Frontal cortex (tissue), 3 donors: ENCODE measurements at regions not wholly inside any gene's neighbourhood (a gene's known extent, or its start where the extent isn't known, plus 50 kb on each side); places are given as distances from the start of the nearest gene placed in this dataset.

Experiments used
- DNase-seq, 2 donors: peaks; one replicate each; pipeline ENCODE4 v3.0.0; 2012; ENCODE audit warnings: low spot score in 2 of 2
- FAIRE-seq: peaks from 2 replicates; lab custom pipeline; 2012; peaks lifted over from hg19 to GRCh38; lab: Jason Lieb, UNC
- donor health status: control.
- donor health status: control.
- donor health status: control.

DNA sequence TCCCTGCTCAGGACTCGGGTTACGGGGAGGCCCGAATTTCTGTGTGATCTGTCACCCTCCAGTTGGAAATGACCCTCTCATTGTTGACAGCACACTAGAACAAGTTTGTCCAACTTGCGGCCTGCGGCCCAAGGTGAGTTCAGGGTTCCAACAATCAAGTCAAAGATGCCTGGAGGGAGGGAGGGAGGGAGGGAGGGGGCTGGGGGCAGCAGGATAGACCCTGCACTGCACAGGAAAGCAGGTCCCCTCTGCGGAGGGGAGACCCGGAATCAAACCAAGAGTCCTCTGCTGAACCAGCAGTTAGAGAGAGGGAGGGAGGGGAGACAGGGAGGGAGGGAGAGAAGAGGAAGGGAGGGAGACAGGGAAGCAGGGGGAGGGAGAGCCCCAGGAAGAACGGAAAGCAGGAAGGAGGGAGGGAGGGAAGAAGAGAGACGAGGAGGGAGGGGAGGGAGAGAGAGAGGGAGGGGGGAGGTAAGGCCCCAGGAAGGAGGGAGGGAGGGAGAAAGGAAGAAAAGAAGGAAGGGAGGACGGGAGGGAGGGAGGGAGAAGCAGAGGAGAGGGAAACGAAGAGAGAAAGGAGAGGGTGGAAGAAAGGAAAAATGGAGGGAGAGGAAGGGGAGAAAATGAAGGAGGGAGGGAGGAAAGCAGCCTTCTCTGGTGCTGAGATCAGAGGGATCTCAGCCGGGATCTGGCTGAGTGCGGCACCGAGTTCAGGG, 96.7 kb upstream of the CDH5 start:
- FAIRE-seq (no peak), DNase-seq (no peak)

DNA sequence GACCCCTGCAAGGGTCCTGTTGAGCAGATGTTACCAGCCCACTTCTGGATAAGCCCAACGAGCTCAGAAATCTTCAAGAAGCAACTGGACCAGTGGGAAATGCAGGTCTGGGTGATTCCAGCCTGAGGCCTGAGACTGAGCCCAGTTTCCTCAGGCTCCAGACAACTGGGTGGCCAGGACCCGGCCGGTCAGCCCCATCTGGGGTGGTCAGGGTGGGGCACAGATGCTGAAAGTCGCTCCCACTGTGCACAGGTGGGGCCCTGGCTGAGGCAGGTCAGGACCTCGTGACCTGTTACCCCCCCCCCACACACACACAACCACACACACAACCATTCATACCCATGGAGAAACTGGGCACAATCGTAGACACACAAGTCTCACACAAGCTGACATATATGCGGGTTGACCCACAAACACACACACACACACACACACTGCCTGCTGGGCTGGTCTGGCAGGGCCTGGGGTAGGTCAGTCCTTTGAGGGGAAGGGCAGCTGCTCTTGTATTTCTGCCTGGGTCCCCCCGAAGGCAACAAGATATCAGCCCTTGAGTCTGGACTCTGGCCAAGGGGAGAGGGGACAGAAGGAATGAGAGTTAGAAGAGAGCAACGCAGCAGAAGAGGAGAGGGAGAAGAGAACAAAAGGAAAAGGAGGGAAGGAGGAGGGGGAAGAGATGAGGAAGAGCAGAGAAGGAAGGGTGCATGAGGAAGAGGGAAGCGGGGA, 99.0 kb upstream of the CDH5 start:
- FAIRE-seq = no peak
- no peak for DNase-seq

DNA sequence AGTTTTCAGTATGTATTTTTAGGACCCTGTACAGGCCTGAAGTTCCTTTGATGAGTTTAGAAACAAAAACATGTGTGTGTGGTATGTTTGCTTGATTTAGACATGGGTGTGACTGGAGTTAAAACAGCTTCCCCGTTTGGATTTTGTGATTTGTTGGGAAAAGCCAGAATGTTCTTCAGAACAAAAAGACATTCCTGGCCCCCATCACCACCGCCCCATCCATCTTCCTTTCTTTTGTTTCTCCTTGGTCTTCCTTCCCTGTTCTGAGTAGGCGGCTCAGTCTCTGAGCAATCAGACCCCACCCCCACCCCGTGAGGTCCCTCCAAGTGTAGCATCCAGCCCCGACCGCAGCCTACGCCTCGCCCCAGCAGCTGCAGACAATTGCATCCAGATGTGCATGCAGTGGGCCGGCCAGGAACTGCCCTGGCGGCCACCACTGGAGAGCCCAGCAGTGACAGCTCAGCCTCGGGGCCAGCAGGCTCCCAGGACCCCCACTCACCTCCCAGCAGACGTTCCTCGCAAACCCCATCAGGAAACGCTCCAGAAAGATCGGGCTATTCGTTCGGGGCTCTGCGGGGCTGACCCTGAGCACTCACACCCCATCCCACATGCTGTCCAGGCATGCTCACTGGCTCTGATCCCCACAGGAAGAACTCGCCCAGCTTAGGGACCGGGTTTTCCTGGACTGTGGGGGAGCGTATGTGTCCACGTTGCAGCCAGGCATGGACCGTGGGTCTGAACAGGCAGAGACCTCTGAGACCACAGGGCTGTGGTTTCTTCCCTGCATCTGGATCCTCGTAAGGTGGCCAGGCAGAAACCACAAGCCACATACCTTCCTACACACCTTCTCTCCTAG, 99.8 kb upstream of the CDH5 start:
- DNase-seq (no peak), FAIRE-seq (no peak)

DNA sequence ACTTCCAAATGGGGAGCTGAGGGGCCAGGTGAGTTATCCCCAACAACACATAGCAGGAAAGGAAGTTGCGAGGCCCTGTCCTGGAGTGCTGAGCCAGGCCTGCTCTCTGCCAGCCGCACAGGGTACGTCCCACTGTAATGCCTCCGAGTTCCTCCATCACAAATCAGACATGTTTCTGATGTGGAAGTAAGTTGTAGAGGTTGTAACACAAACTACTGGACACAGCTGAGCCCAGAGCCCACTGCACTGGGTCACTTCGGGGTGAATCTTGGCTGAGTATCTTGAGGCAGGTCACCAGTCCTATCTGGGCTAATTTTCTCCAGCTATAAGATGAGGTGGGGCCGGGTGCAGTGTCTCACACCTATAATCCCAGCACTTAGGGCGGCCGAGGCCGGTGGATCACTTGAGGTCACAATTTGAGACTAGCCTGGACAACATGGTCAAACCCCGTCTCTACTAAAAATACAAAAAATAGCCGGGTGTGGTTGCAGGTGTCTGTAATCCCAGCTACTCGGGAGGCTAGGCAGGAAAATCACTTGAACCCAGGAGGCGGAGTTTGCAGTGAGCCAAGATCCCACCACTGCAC, 100.8 kb upstream of the CDH5 start:
- FAIRE-seq (no peak), DNase-seq (no peak)

DNA sequence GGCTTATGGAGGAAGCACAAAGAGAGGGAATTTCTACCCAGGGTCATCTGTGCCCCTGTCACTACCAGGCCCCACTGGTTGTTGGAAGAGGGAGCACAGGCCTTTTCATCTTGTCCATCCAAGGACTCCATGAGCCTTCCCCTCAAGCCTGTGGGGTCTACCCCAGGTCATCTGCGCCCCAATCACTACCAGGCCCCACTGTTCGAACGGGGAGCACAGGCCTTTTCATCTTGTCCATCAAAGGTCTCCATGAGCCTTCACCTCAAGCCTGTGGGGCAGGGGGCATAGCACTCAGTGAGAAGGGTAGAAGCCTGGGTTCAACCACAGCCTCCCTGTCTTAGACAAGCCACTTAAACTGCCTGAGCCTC, 101.5 kb upstream of the CDH5 start:
- DNase-seq (no peak), FAIRE-seq (no peak)

DNA sequence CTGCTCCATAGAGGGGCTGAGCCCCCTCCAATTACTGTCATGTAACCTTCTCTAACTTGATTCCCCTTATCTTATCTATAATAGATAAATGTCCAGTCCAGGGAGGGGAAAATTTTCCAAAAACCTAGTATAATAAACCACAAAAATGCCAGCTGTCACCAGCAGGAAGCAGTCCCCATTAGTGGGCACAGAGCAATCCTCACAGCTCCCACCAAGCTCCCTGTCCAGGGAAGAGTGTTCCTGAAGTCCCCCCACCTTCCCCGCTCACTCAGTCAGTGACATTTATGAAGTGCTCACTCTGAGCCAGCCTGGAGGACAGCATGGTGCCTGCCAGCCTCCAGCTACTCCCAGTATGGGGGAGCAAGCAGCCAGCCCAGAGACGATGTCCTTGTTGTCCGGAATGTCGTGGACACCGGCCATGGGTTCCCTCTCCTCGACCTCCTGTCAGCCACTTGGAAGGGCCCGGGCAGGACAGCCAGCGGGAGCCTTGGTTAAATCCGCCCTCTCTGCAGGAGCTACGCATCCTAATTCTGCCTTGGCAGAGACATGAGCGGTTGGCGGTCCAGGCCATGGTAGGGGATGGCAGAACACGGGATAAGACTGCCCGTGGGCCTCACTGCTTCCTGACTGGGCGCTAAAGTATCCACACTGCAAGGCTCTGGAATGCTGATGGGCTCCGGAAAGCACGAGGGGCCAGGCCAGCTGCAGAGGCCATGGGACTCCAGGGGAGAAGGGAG, 102.0 kb upstream of the CDH5 start:
- FAIRE-seq = no peak
- no peak for DNase-seq

DNA sequence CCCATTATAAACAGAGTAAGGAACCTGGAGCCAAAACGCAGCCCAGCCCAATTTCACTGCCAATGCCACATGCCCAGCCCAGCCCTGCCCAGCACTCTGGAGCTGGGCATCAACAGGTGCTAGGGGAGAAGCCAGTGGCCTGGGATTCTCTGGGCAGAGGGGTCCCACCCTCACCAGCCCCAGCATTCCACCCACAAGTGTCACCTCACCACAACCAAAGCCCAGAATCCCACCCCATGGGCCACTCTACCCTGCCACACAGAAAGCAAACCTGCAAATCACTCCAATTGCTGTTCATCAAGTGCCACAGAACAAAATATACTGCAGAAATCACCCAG, 102.5 kb upstream of the CDH5 start:
- no peak for FAIRE-seq
- no peak for DNase-seq

DNA sequence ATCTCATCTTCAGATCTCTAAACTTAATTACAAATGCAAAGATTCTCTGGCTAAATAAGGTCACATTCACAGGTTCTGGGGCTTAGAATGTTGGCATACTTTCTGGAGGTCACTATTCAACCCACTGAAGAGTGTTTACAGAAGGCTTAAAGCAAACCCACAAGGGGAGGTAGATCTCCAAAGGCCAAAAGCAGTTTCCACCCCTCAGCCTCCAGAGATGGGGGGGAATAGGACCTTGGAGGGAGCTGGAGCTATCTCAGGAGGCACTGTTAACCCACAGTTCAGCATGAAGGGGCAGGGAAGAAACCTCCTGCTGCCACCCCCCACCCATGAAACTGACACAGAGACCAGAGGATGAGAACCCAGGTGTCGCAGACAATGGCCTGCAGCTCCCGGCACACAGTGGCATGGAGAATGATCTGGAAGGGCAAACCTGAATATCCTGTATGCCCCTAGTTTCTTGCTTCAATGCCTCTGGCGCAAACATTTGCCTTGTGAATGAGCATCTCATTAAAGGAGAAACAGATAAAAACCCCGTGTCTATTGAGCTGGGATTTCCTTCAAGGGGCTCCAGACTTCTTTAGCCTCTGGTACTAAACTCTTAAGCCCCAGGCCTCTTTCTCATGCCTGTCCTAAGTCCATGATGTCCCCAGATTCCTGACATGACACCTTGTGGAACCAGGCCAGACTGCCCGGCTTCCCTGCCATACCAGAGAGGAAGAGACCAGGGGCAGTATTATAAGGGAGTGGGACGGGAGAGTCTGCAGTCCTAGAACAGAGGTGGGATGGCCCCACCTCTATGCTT, 103.1 kb upstream of the CDH5 start:
- DNase-seq (no peak), FAIRE-seq (no peak)

DNA sequence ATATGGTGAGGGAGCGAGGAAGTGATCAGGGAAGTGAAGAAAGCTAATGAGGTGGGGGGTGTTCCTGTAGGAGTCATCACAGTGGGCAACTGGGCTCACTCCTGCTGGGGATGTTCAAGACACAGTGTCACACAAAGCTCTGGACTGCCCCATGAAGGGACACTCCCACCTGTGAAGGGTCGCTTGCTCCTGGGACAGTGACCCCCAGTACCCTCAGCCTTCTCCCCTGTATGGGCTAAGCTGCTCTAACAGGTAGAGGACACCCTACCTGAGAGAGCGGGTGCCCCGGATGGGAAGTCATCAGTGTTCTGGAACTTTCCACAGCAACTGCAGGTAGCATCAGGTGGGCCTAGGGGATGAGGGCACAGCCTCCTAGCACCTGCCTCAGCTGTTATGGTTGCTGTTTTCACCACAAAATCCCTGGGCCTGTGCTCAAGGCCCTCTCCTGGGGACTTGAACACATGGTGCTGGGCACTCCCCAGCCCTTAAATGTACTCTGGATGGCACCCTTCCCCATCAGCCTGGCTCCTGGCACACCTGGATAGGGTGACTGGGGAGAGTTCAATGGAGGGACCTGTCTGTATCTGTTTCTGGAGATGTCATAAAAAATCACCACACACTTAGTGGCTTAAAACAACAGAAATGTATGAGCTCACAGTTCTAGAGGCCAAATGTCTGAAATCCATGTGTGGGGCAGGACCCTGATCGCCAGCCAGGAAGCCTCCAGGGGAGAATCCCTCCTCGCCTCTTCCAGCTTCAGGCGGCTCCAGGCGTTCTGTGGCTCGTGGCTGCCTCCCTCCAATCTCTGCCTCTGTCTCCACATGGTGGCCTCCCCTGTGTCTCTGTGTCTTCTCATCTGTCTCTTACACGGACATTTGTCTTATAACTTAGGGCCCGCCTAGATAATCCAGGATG, 104.0 kb upstream of the CDH5 start:
- FAIRE-seq = no peak
- no peak for DNase-seq

DNA sequence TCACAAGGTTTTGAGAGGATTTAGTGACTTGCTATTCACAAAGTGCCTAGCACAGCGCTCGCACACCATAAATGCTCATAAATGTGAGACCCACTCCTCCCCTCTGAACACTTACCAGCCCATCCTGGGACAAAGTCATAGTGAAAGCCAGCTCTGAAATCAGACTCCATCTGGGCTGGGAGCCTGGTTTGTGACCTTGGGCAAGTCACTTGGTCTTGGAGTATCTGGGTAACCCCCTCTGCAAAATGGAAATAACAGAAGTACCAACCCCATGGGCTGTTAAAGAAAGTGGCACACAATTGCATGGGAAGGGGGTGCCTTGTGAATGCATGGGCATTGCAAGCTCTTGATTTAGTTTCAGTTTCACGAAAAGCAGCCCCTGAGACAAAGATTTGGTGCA, 104.7 kb upstream of the CDH5 start:
- FAIRE-seq = no peak

DNA sequence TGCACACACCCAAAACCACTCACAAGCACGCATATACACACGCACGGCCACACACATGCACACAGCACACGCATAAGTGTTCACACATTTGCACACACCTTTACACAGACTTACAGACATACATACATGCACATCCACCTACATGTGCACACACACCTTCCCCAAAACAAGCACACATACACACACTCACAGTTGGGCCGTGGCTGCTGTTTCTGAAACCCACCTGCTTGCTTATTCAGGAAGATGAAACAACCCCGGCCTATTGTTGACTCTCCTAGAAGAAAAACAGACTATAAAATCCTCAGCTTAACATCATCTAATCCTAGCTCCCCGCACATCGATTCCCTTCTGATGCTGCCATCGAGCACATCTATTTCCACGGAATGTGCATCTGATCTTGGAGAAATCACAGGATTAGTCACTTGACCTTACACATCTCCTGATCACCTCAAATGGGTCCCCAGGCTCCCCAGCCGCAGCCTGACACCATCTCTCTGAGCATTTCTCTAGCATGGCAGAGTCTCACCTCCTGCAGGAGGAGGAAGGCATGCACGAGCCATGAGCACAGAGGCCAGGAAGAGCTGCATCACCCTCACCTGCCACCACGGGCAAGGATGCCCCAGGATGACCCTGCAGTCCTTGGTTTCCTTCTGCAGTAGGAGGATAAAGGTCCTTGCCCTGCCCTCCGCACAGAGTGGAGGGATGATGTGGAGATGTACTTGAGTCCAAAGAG, 105.8 kb upstream of the CDH5 start:
- FAIRE-seq = no peak
- no peak for DNase-seq

More for the DNA sequence above, 104.7 kb upstream of the CDH5 start:
- no peak for DNase-seq

DNA sequence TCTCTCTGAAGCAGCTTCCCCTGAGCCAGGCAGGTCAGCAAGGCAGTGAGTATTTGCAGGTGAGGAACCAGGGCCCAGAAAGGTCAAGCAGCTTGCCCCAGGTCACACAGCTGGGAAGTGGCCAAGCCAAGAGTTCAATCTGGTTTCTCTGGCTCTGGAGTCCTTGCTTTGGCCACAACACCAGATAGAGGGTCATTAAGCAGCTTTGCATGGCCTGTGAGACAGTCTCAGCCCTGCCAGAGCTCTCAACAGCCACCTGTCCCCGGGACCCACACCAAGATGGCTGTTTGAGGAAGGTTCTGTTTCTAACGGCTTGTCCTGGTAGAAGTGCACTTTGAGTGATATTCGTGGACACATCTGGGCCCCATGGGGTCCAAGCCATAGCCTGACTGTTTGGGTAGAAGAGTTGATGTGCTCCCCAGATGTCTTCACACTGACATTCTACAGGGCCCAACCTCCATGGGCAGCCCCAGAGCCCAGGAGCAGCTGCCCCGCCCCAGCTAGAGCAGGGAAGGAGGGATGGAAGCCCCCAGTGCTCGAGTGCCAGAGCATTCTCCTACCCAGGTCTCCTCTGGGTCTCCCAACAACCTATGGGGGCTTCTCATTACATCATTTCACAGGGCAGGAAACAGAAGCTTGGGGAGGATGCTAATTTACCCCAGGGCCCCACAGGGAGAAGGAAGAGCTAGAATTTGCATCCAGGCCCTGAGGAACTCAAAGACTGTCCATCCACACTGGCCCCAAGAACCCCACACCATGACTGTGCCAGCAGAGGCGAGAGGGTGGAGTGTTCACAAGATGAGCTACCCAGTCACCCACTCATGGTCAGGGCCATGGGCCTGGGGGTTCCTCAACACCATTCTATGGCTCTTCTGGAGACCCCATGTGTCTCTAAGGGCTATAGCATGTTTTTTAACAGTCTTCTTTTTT, 107.3 kb upstream of the CDH5 start:
- DNase-seq = no peak

DNA sequence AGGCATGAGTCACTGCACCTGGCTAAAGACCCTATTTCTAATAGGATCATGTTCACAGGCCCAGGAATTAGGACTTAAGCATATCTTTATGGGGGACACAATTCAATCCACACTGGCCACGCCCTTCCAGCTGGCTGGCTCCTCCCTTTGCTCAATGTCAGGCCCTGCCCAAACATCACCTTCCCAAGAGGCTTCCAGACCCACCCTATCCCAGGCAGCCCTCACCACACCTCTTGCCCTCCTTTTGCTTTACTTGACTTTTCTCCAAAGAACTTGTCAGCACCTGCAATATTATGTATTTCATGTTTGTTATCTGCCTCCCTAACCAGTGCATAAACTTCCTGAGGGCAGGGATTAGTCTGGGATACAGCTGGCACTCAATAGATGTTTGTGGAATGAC, 109.6 kb upstream of the CDH5 start:
- FAIRE-seq (no peak), DNase-seq (no peak)

More for the DNA sequence above, 107.3 kb upstream of the CDH5 start:
- no peak for FAIRE-seq

DNA sequence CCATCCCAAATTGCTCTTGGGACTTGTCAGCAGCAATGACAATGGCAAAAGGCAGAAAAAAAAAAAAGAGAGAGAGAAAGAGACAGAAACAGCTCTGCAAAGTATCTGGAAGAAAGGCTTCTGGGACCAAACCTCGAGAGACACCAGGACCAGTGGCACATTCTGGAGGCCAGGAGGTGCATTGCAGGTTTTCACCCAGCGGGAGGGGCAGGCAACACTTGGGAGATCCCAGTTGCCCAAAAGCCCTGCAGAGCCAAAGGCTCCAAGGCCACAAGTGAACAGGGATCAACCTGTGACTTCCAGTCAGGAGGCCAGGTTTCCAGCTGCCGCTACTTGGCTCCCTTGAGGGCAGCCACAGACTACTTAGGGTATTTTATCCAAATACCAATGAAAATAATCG, 110.8 kb upstream of the CDH5 start:
- FAIRE-seq = no peak
- DNase-seq = no peak

DNA sequence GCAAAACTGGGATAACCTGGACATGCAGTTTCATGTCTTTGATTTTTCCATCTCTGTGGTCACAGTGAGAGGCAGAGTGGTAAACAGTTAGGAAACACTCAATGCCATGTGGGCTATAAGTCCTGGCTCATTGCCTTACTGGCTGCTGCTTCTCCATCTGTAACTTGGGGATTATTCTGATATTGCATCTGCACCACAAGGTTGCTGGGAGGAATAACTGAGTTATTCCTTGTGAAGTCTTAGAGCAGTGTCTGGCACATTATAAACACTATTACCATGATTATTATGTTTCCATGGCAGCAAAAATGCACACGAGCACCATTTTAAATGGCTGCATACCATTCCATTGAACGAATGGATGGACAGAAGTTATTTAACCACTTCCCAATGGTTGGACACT, 111.7 kb upstream of the CDH5 start:
- no peak for FAIRE-seq
- no peak for DNase-seq

DNA sequence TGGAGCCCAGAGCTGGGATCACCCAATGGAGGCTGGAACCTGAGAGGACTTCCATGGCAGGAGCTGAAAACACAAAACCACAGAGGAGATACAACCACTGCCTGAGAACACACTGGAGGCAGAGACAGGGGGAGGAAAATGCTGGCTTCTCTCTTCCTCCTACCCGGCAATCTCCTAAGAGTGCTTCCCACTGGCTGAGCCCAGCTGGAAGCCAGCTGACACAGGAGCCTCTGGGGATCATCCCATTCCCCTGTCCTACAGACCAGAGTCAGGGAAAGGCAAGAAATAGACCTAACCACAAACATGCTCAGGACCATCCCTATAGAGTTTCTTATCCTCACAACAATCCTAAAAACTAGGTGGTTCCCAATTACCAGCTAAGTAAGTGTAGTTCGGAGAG, 112.4 kb upstream of the CDH5 start:
- no peak for FAIRE-seq
- no peak for DNase-seq
